Heart right ventricle (tissue), 16 donors: ENCODE measurements at regions not wholly inside any gene's neighbourhood (a gene's known extent, or its start where the extent isn't known, plus 50 kb on each side); places are given as distances from the start of the nearest gene placed in this dataset.

Experiments used
- ATAC-seq, 8 donors: fragments of 200-7000 bp; cut with Tn5 transposase; one replicate each; pipeline ENCODE4 v1.9.1; 2020; ENCODE audit warnings: mild to moderate bottlenecking in 8 of 8, moderate library complexity in 8 of 8, moderate number of reproducible peaks in 1 of 8
- DNase-seq, 2 donors: peaks; one replicate each; pipeline ENCODE4 v3.0.0-alpha.2; 2020
- H3K27ac ChIP-seq, 10 donors: fragments of 200-600 bp; sonication (generic) in 2 of 10; one replicate each; pipeline versions ENCODE4 v1.5.0 to v1.8.0; 2020 to 2022; ENCODE audit warnings: mild to moderate bottlenecking in 3 of 10
- H3K27me3 ChIP-seq, 7 donors: fragments of 200-600 bp; one replicate each; pipeline ENCODE4 v1.8.0; 2021 to 2022; ENCODE audit warnings: mild to moderate bottlenecking in 2 of 7
- H3K36me3 ChIP-seq, 9 donors: fragments of 200-600 bp; sonication (generic) in 1 of 9; one replicate each; pipeline versions ENCODE4 v1.5.0 to v1.8.0; 2020 to 2022; ENCODE audit warnings: mild to moderate bottlenecking in 2 of 9
- H3K4me1 ChIP-seq, 9 donors: fragments of 200-600 bp; sonication (generic) in 1 of 9; one replicate each; pipeline versions ENCODE4 v1.5.0 to v1.8.0; 2020 to 2022; ENCODE audit warnings: mild to moderate bottlenecking in 4 of 9
- H3K4me3 ChIP-seq, 10 donors: fragments of 200-600 bp; sonication (generic) in 2 of 10; one replicate each; pipeline versions ENCODE4 v1.5.0 to v1.8.0; 2020 to 2022; ENCODE audit warnings: mild to moderate bottlenecking in 7 of 10, moderate library complexity in 2 of 10
- H3K9me3 ChIP-seq, 11 donors: fragments of 200-600 bp in 10 of 11; sonication (generic) in 2 of 11; one replicate each; pipeline versions ENCODE4 v1.5.0 to v1.8.0; 2013 to 2022; ENCODE audit warnings: mild to moderate bottlenecking in 2 of 11, control low read depth in 1 of 11, moderate library complexity in 1 of 11
- WGBS, 2 donors: extraction: QIAGEN DNeasy Blood & Tissue Kit; methylation state at CpG; one replicate each; pipeline ENCODE4 v1.1.7; 2013; ENCODE audit warnings: inconsistent platforms in 1 of 2; 5-methylcytosine and 5-hydroxymethylcytosine counted together
- intact Hi-C, 10 donors: fragments of 100-400 bp; cut with DNase I; formaldehyde crosslinking; loops; one replicate each; pipeline versions ENCODE4 v1.11.1 to v1.14.2; 2022
- TF ChIP-seq, protein P1 (sequence below), 9 donors: fragments of 200-600 bp; sonication (generic) in 2 of 9; IDR thresholded peaks; one replicate each; pipeline versions ENCODE4 v1.5.0 to v1.8.0; 2021 to 2022; ENCODE audit warnings: antibody characterized with exemption in 9 of 9, mild to moderate bottlenecking in 5 of 9, moderate library complexity in 1 of 9
- donor health status: Arrhythmogenic right ventricular cardiomyopathy.
- donor health status: ischemic (EF 13 %, LVEDD 7.1; RV severe dilation, severe dysfunction).
- donor health status: healthy with polysubstance abuse.
- donor health status: DM: no; HTN: yes; CAD: no.
- donor health status: DM: no; HTN: no; CAD: no.
- donor health status: ischemic (EF 25% LVEDD 6.9; RV normal size, moderate dysfunction).
- donor health status: ischemic (EF 25% LVEDD 5.7; RV mildly dilated, moderate dysfunction).
- donor health status: healthy.
- donor health status: DM: yes; HTN: yes; CAD: no.
- donor health status: Ischemic cardiomyopathy.
- donor health status: ischemic (EF 35%, LVEDD 5.7; RV mildly dilated, moderate dysfunction).
- donor health status: nonischemic (EF 11% LVEDD 7.7; RV severe dilation, severe dysfunction).
- donor health status: DM: yes; HTN: yes; CAD: no.
- donor health status: PGD.
- donor health status: ischemic (EF 29% LVEDD 5.4; RV normal size, mild dysfunction).
- donor health status: nonischemic (EF 23%, LVEDD 6.1; RV moderate dilation, normal function).

DNA sequence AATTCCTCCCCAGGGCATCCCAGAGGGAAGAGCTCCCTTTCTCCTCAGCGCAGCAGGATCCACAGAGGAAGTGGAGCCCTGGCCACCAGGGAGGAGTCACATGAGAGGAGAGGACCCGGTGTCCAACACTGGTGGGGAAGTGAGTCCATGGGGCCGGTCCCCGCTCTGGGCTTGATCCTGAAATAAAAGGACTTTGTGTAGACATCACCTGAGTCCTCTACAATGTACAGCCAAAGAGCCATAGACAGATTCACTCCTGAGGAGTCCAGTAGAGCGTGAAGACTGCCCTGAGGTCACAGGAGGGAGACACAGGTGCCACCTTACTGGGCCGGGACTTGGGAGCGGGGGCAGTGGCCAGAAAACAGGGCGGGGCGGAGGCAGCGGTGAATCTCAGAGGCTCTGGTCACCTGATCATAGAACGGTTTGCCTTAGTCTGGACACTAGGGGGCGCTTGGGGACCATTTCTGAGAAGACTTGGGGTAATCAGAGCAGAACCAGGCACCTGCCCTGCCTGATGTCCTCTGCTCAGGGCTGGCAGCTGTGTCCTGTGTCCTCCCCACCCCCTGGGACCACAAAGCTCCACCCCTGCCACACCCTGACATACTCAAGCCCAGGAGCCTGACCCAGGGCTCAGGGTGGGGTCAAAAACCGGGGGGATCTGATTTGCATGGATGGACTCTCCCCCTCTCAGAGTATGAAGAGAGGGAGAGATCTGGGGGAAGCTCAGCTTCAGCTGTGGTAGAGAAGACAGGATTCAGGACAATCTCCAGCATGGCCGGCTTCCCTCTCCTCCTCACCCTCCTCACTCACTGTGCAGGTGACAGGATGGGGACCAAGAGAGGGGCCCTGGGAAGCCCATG, 112.7 kb downstream of the VPREB1 start:
- ATAC-seq: peak; percentile 67 to 94 (median 82)

DNA sequence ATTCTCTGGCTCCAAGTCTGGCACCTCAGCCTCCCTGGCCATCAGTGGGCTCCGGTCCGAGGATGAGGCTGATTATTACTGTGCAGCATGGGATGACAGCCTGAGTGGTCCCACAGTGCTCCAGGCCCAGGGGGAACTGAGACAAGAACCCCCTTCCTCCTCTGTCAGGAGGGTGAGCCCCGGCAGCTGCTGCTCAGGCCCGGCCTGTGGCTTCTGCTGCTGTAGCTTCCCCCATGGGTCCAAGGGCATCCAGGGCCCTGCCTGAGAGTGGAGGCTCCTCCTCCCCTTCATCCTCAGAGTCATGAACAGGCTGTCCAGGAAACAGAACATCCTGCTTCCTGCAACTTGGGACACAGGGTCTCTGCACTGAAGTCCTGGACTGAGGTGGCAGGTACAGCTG, 113.6 kb downstream of the VPREB1 start:
- 70 to 87% methylated on average over 2 to 4 of the region's 4 CpGs for WGBS, 2 donors
- ATAC-seq (no peak), DNase-seq (no peak)
- no peak overlapping the region for H3K27ac ChIP-seq
- H3K27me3 ChIP-seq: peaks cover 0 to 72% (median 44%) of the 10 kb centered on the region in 7 donors
- no peaks in the 10 kb centered on the region for H3K4me1 ChIP-seq
- H3K4me3 ChIP-seq: no peak overlapping the region
- no peaks in the 10 kb centered on the region for H3K36me3 ChIP-seq
- TF ChIP-seq, protein P1, sequence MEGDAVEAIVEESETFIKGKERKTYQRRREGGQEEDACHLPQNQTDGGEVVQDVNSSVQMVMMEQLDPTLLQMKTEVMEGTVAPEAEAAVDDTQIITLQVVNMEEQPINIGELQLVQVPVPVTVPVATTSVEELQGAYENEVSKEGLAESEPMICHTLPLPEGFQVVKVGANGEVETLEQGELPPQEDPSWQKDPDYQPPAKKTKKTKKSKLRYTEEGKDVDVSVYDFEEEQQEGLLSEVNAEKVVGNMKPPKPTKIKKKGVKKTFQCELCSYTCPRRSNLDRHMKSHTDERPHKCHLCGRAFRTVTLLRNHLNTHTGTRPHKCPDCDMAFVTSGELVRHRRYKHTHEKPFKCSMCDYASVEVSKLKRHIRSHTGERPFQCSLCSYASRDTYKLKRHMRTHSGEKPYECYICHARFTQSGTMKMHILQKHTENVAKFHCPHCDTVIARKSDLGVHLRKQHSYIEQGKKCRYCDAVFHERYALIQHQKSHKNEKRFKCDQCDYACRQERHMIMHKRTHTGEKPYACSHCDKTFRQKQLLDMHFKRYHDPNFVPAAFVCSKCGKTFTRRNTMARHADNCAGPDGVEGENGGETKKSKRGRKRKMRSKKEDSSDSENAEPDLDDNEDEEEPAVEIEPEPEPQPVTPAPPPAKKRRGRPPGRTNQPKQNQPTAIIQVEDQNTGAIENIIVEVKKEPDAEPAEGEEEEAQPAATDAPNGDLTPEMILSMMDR (IDR thresholded peaks at IDR 0.05): no peak
- intact Hi-C loops: loop anchor here in 1 of 10 donors (10.0 kb wide), 1 partner anchor 597 kb away; no protein-coding TSS in a partner anchor
- H3K9me3 ChIP-seq: no peaks in the 10 kb centered on the region

More for the DNA sequence above, 112.7 kb downstream of the VPREB1 start:
- WGBS, 2 donors: 19 to 21% methylated on average over 14 of the region's 14 CpGs
- TF ChIP-seq, protein P1 (IDR thresholded peaks at IDR 0.05): peak; percentile 31 to 71 (median 63)
- H3K27ac ChIP-seq: no peak overlapping the region
- H3K36me3 ChIP-seq: no peaks in the 10 kb centered on the region
- H3K9me3 ChIP-seq: no peaks in the 10 kb centered on the region
- DNase-seq: peak; percentile 57 to 74
- no peak overlapping the region for H3K4me3 ChIP-seq
- no peaks in the 10 kb centered on the region for H3K4me1 ChIP-seq
- H3K27me3 ChIP-seq: peaks cover 0 to 63% (median 37%) of the 10 kb centered on the region in 7 donors
- intact Hi-C loops: loop anchor here in 1 of 10 donors (10.0 kb wide), 1 partner anchor 598 kb away; no protein-coding TSS in a partner anchor

DNA sequence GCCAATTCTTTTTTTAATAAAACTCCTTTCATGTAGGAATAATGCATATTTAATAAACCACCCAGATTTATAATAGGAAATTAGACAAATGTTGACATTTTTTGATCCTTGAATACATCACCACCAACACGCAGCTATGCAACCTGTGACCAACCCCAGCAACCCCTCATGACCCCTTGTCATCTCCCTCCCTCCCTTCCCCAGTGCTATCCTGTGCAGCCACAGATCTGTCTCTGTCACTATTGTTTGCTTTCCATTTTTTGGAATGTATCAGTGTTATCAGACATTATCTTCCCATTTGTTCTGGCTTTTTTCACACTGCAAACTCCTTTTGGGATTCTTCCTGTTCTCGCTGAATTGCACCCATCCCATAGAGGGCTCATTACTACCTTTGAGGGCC, 114.1 kb downstream of the VPREB1 start:
- Histone ChIP-seq H3K9me3 (no peaks in the 10 kb centered on the region), H3K4me3 (no peak overlapping the region), H3K36me3 (no peaks in the 10 kb centered on the region), H3K27ac (no peak overlapping the region), H3K27me3 (peaks cover 0 to 77% (median 49%) of the 10 kb centered on the region in 7 donors), H3K4me1 (no peaks in the 10 kb centered on the region)
- intact Hi-C loops: loop anchor here in 1 of 10 donors (10.0 kb wide), 1 partner anchor 596 kb away; no protein-coding TSS in a partner anchor
- ATAC-seq (no peak), DNase-seq (no peak)
- TF ChIP-seq, protein P1 (IDR thresholded peaks at IDR 0.05): no peak
- WGBS, 2 donors: 59 to 69% methylated on average over 2 of the region's 2 CpGs

DNA sequence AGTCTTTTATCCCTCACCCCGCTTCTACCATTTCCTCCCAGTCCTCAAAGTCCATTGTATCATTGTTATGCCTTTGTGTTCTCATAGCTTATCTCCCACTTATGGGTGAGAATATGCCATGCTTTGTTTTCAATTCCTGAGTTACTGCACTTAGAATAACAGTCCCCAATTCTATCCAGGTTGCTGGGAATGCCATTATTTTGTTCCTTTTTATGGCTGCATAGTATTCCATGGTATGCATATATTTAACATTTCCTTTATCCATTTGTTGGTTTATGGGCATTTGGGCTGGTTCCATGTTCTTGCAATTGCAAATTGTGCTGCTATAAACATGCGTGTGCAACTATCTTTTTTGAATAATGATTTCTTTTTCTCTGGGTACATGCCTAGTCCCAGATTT, 114.9 kb downstream of the VPREB1 start:
- Histone ChIP-seq H3K4me1 (no peaks in the 10 kb centered on the region), H3K36me3 (no peaks in the 10 kb centered on the region), H3K27ac (no peak overlapping the region), H3K4me3 (no peak overlapping the region), H3K27me3 (peaks cover 0 to 77% (median 54%) of the 10 kb centered on the region in 7 donors), H3K9me3 (no peaks in the 10 kb centered on the region)
- DNase-seq (no peak), ATAC-seq (no peak)
- 71 to 73% methylated on average over 2 of the region's 2 CpGs for WGBS, 2 donors
- TF ChIP-seq, protein P1 (IDR thresholded peaks at IDR 0.05): no peak
- intact Hi-C loops: loop anchor here in 1 of 10 donors (10.0 kb wide), 1 partner anchor 595 kb away; no protein-coding TSS in a partner anchor
